SK-N-SH (cell line): ENCODE measurements at regions not wholly inside any gene's neighbourhood (a gene's known extent, or its start where the extent isn't known, plus 50 kb on each side); places are given as distances from the start of the nearest gene placed in this dataset.

Experiments
- CTCF ChIA-PET: fragments of 300-600, 350-600 bp; formaldehyde crosslinking; extraction: SDS; loops from one replicate; lab custom pipeline; 2021; lab: Yijun Ruan, JAX
- POLR2A ChIA-PET: fragments of 350-600 bp; sonication (Branson Sonifier 250); formaldehyde crosslinking; extraction: SDS; loops from one replicate; lab custom pipeline; 2020; ENCODE audit warnings: antibody characterized with exemption, inconsistent platforms; lab: Yijun Ruan, JAX
- DNase-seq: peaks from one replicate; pipeline ENCODE4 v3.0.0; 2012
- H2AFZ ChIP-seq: fragments of 200-600 bp; sonication (generic); 2 replicates; pipeline ENCODE4 v1.8.1; 2016; ENCODE audit warnings: antibody characterized with exemption, mild to moderate bottlenecking, low read depth
- H3F3A ChIP-seq: fragments of 200-600 bp; sonication (generic); replicated peaks from 2 replicates; pipeline ENCODE3; 2016; ENCODE audit warnings: antibody characterized with exemption, mild to moderate bottlenecking; ENCODE audit not compliant: insufficient read depth
- H3K27ac ChIP-seq, 2 experiments: fragments of 200-500 bp in 1 of 2; fragments of 200-600 bp in 1 of 2; sonication (Bioruptor generic) in 1 of 2; sonication (generic), shearing (Covaris generic) in 1 of 2; 2 replicates each; pipeline versions ENCODE4 v1.5.1 to v1.6.1; 2014 to 2016; ENCODE audit warnings: low read depth in 2 of 2, inconsistent platforms in 1 of 2, low read length in 1 of 2, mild to moderate bottlenecking in 1 of 2, mixed read lengths in 1 of 2
- H3K27me3 ChIP-seq: fragments of 200-600 bp; sonication (generic), shearing (Covaris generic); 2 replicates; pipeline ENCODE4 v1.6.1; 2016; ENCODE audit warnings: mixed run types; ENCODE audit not compliant: insufficient read depth
- H3K36me3 ChIP-seq, 2 experiments: fragments of 200-500 bp in 1 of 2; fragments of 200-600 bp in 1 of 2; sonication (Bioruptor generic) in 1 of 2; sonication (generic) in 1 of 2; replicated peaks in 1 of 2; 2 replicates each; pipeline versions ENCODE3 to v1.5.1; 2014 to 2016; ENCODE audit warnings: low read length in 1 of 2, mild to moderate bottlenecking in 1 of 2; ENCODE audit not compliant: insufficient read depth in 2 of 2, control insufficient read depth in 1 of 2
- H3K4me1 ChIP-seq, 2 experiments: fragments of 200-500 bp in 1 of 2; fragments of 200-600 bp in 1 of 2; sonication (Bioruptor generic) in 1 of 2; sonication (generic), shearing (Covaris generic) in 1 of 2; 2 replicates each; pipeline versions ENCODE4 v1.5.1 to v1.6.1; 2014 to 2016; ENCODE audit warnings: low read depth in 1 of 2, low read length in 1 of 2, mixed run types in 1 of 2; ENCODE audit not compliant: insufficient read depth in 2 of 2, control insufficient read depth in 1 of 2
- H3K4me2 ChIP-seq: fragments of 200-600 bp; sonication (generic), shearing (Covaris generic); 2 replicates; pipeline ENCODE4 v1.6.1; 2017; ENCODE audit warnings: mixed run types
- H3K4me3 ChIP-seq, 2 experiments: fragments of 200-500 bp in 1 of 2; fragments of 200-600 bp in 1 of 2; sonication (Bioruptor generic) in 1 of 2; sonication (generic), shearing (Covaris generic) in 1 of 2; 2 replicates each; pipeline versions ENCODE4 v1.5.1 to v1.8.1; 2014 to 2016; ENCODE audit warnings: low read depth in 2 of 2, inconsistent platforms in 1 of 2, low read length in 1 of 2, mild to moderate bottlenecking in 1 of 2, mixed read lengths in 1 of 2, moderate library complexity in 1 of 2
- H3K79me2 ChIP-seq: fragments of 200-600 bp; sonication (generic); 2 replicates; pipeline ENCODE4 v1.8.1; 2017; ENCODE audit warnings: mild to moderate bottlenecking; ENCODE audit not compliant: insufficient read depth
- H3K9ac ChIP-seq: fragments of 200-600 bp; sonication (generic); 2 replicates; pipeline ENCODE4 v1.6.1; 2017; ENCODE audit warnings: mixed run types
- H3K9me2 ChIP-seq: fragments of 200-600 bp; sonication (generic); 2 replicates; pipeline ENCODE4 v1.6.1; 2017; ENCODE audit warnings: mixed run types
- H3K9me3 ChIP-seq: fragments of 200-600 bp; sonication (generic); 2 replicates; pipeline ENCODE4 v1.6.1; 2017; ENCODE audit warnings: mixed run types, mild to moderate bottlenecking, moderate library complexity
- H4K20me1 ChIP-seq: fragments of 200-600 bp; sonication (generic); 2 replicates; pipeline ENCODE4 v1.6.1; 2017; ENCODE audit warnings: mild to moderate bottlenecking, mixed run types; ENCODE audit not compliant: insufficient read depth
- ELF1 ChIP-seq: IDR thresholded peaks from 2 replicates; pipeline ENCODE4 v1.4.0; 2012
- EZH2phosphoT487 ChIP-seq: fragments of 200-600 bp; sonication (generic); IDR thresholded peaks from 2 replicates; pipeline ENCODE4 v1.6.1; 2017; ENCODE audit warnings: low read depth, mixed run types, mild to moderate bottlenecking, antibody characterized with exemption, moderate library complexity, borderline replicate concordance
- FOSL2 ChIP-seq: IDR thresholded peaks from 2 replicates; pipeline ENCODE4 v1.4.0; 2012; ENCODE audit warnings: low read depth, mild to moderate bottlenecking, moderate library complexity, borderline replicate concordance
- FOXJ3 ChIP-seq: sonication (generic); formaldehyde crosslinking; IDR thresholded peaks from 2 replicates; pipeline ENCODE4 v1.5.1; 2020; ENCODE audit warnings: mild to moderate bottlenecking, missing genetic modification reagents
- FOXM1 ChIP-seq: IDR thresholded peaks from 2 replicates; pipeline ENCODE4 v1.4.0; 2012; ENCODE audit warnings: low read depth, mild to moderate bottlenecking
- GATA2 ChIP-seq: sonication (generic); formaldehyde crosslinking; IDR thresholded peaks from 2 replicates; pipeline ENCODE4 v1.5.0; 2020; ENCODE audit warnings: mild to moderate bottlenecking, missing genetic modification reagents
- JUND ChIP-seq: IDR thresholded peaks from 2 replicates; pipeline ENCODE4 v1.4.0; 2012
- MEF2A ChIP-seq: IDR thresholded peaks from 2 replicates; pipeline ENCODE4 v1.4.0; 2012; ENCODE audit warnings: low read depth, borderline replicate concordance
- MXI1 ChIP-seq: IDR thresholded peaks from 2 replicates; pipeline ENCODE4 v1.6.1; 2012; ENCODE audit warnings: mild to moderate bottlenecking, low read depth, low read length, improper control_type of control experiment
- NFIC ChIP-seq: IDR thresholded peaks from 2 replicates; pipeline ENCODE4 v1.4.0; 2012; ENCODE audit warnings: borderline replicate concordance
- RCOR1 ChIP-seq: fragments of 150-350 bp; IDR thresholded peaks from 2 replicates; pipeline ENCODE4 v1.6.1; 2017; ENCODE audit warnings: antibody characterized with exemption, low read length
- RXRA ChIP-seq: IDR thresholded peaks from 2 replicates; pipeline ENCODE4 v1.4.0; 2012; ENCODE audit warnings: low read depth, mild to moderate bottlenecking, borderline replicate concordance
- SIN3A ChIP-seq: IDR thresholded peaks from 2 replicates; pipeline ENCODE4 v1.6.1; 2012; ENCODE audit warnings: low read depth, mild to moderate bottlenecking, low read length, moderate library complexity, borderline replicate concordance
- SMC3 ChIP-seq: IDR thresholded peaks from 2 replicates; pipeline ENCODE4 v1.6.1; 2012; ENCODE audit warnings: low read depth, low read length, improper control_type of control experiment
- TAF1 ChIP-seq: IDR thresholded peaks from 2 replicates; pipeline ENCODE4 v1.6.1; 2012; ENCODE audit warnings: low read depth, mild to moderate bottlenecking, low read length, moderate library complexity, borderline replicate concordance
- TCF12 ChIP-seq: IDR thresholded peaks from 2 replicates; pipeline ENCODE4 v1.4.0; 2012
- TEAD4 ChIP-seq: IDR thresholded peaks from 2 replicates; pipeline ENCODE4 v1.4.0; 2012; ENCODE audit warnings: mild to moderate bottlenecking, borderline replicate concordance; ENCODE audit not compliant: insufficient read depth
- YY1 ChIP-seq: IDR thresholded peaks from 2 replicates; pipeline ENCODE4 v1.4.0; 2012; ENCODE audit warnings: low read depth, mild to moderate bottlenecking
- WGBS: methylation state at CpG from one replicate; pipeline ENCODE4 v1.1.6; 2017; ENCODE audit warnings: low lambda C conversion rate; 5-methylcytosine and 5-hydroxymethylcytosine counted together
- TF ChIP-seq, protein P1 (sequence below): IDR thresholded peaks from 2 replicates; pipeline ENCODE4 v1.4.0; 2012; ENCODE audit warnings: low read depth
- TF ChIP-seq, protein P2 (sequence below): IDR thresholded peaks from 2 replicates; pipeline ENCODE4 v1.4.0; 2012; ENCODE audit warnings: low read depth, borderline replicate concordance
- TF ChIP-seq, protein P3 (sequence below): fragments of 200-600 bp; sonication (generic); IDR thresholded peaks from 2 replicates; pipeline ENCODE4 v1.6.1; 2017; ENCODE audit warnings: antibody characterized with exemption, mild to moderate bottlenecking, moderate library complexity
- TF ChIP-seq, protein P4 (sequence below): IDR thresholded peaks from 2 replicates; pipeline ENCODE4 v1.4.0; 2012; ENCODE audit warnings: low read depth, borderline replicate concordance

DNA sequence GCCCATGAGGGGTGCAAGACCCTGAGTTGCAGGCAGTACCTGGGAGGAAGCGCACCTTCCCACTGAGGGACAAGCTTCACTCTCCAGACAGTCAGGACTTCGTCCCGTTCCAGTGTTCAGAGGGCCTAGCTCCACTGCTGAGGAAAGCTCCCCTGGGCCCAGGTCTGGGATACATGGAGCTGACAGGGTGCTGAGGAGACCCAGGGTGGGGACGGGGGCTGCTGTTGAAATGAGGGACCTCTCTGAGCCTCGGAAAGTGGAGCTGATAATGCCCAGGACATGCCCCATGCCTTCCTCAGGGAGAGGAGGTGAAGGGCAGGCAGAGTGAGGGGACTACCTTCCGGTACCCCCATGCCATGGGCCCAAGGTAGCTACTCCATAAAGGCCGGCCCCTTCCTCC lies 169.2 kb upstream of the MYCN start (continued):
- TF ChIP-seq SMC3, result no peak
- TF ChIP-seq YY1, result no peak

DNA sequence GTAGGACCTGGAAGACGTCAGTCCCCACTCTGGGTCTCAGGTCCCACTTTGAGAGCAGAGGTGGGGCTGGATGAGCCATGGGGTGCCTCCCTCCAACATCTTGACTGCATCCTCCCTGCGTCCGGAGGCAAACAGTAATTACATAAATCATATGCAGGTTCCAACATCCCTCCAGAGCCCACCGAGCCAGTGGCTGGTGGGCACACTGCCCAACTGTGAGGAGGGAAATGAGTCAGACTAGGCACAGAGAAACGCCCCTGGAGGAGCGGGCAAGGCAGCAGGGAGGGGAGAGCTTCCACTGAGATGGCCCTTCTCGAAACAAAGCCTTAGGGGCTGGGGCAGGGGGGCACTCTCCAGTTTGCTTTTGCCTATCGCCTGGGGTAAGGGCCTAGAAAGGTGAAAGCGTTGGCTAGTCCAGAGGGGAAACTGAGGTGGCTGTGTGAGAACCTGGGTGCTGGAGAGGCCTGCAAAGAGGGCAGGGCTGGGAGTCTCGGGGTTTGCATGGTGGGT lies 168.2 kb upstream of the MYCN start:
- Histone ChIP-seq H3K9ac (no peak overlapping the region), H3F3A (no peaks in the 10 kb centered on the region), H3K4me3 (no peak overlapping the region), H3K4me1 (peaks cover 0 to 8% of the 10 kb centered on the region in 2 experiments; a peak in 1 of 4 replicates), H3K27ac (no peak overlapping the region), H3K9me2 (no peaks in the 10 kb centered on the region), H3K79me2 (no peaks in the 10 kb centered on the region), H4K20me1 (no peaks in the 10 kb centered on the region), H3K4me2 (no peak overlapping the region), H3K36me3 (no peaks in the 10 kb centered on the region), H2AFZ (no peak overlapping the region), H3K27me3 (no peaks in the 10 kb centered on the region), H3K9me3 (no peaks in the 10 kb centered on the region)
- WGBS, result 33% methylated on average over 10 of the region's 10 CpGs
- CTCF ChIA-PET, result no interaction called here
- no peak for DNase-seq
- TF ChIP-seq SIN3A (no peak), EZH2phosphoT487 (no peak), YY1 (no peak), NFIC (no peak), TEAD4 (no peak), MXI1 (no peak), TCF12 (no peak), SMC3 (no peak), MEF2A (no peak), FOSL2 (no peak), GATA2 (CRISPR knock-in tag) (no peak)
- TF ChIP-seq, protein P1, sequence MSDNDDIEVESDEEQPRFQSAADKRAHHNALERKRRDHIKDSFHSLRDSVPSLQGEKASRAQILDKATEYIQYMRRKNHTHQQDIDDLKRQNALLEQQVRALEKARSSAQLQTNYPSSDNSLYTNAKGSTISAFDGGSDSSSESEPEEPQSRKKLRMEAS, result no peak
- POLR2A ChIA-PET, result no interaction called here

DNA sequence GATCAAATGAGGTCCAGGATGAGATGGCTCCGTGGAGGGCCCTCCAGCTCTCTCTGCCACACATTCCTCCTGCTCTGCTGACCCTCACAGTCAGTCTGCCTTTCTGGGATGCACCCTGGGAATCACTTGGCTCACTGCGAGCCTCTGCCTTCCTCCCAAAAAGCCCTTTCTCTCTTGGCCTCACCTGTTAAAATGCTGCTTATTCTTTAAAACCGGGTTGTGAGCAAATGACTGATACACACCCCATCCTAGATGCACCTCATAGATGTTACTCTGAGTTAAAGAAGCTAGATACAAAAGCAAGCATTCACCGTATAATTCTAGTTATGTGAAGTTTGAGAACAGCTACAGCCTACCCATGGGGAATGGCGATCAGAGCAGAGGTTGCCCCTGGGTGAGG lies 167.7 kb upstream of the MYCN start:
- Histone ChIP-seq H3K4me2 (no peak overlapping the region), H3K4me1 (peaks cover 0 to 8% of the 10 kb centered on the region in 2 experiments; a peak in 1 of 4 replicates), H3K9me2 (no peaks in the 10 kb centered on the region), H3K27me3 (no peaks in the 10 kb centered on the region), H3K27ac (no peak overlapping the region), H4K20me1 (no peaks in the 10 kb centered on the region), H3K9me3 (no peaks in the 10 kb centered on the region), H2AFZ (no peak overlapping the region), H3K79me2 (no peaks in the 10 kb centered on the region), H3K36me3 (no peaks in the 10 kb centered on the region), H3K4me3 (no peak overlapping the region; a peak in 1 of 4 replicates), H3K9ac (no peak overlapping the region), H3F3A (no peaks in the 10 kb centered on the region)
- CTCF ChIA-PET, result no interaction called here
- 41% methylated on average over 5 of the region's 5 CpGs for WGBS
- POLR2A ChIA-PET, result no interaction called here
- TF ChIP-seq JUND, result no peak
- TF ChIP-seq TCF12, result no peak
- TF ChIP-seq, protein P2, sequence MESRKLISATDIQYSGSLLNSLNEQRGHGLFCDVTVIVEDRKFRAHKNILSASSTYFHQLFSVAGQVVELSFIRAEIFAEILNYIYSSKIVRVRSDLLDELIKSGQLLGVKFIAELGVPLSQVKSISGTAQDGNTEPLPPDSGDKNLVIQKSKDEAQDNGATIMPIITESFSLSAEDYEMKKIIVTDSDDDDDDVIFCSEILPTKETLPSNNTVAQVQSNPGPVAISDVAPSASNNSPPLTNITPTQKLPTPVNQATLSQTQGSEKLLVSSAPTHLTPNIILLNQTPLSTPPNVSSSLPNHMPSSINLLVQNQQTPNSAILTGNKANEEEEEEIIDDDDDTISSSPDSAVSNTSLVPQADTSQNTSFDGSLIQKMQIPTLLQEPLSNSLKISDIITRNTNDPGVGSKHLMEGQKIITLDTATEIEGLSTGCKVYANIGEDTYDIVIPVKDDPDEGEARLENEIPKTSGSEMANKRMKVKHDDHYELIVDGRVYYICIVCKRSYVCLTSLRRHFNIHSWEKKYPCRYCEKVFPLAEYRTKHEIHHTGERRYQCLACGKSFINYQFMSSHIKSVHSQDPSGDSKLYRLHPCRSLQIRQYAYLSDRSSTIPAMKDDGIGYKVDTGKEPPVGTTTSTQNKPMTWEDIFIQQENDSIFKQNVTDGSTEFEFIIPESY, result no peak
- no peak for TF ChIP-seq NFIC
- TF ChIP-seq MXI1, result no peak
- TF ChIP-seq SIN3A, result no peak
- no peak for TF ChIP-seq TAF1
- TF ChIP-seq, protein P3, sequence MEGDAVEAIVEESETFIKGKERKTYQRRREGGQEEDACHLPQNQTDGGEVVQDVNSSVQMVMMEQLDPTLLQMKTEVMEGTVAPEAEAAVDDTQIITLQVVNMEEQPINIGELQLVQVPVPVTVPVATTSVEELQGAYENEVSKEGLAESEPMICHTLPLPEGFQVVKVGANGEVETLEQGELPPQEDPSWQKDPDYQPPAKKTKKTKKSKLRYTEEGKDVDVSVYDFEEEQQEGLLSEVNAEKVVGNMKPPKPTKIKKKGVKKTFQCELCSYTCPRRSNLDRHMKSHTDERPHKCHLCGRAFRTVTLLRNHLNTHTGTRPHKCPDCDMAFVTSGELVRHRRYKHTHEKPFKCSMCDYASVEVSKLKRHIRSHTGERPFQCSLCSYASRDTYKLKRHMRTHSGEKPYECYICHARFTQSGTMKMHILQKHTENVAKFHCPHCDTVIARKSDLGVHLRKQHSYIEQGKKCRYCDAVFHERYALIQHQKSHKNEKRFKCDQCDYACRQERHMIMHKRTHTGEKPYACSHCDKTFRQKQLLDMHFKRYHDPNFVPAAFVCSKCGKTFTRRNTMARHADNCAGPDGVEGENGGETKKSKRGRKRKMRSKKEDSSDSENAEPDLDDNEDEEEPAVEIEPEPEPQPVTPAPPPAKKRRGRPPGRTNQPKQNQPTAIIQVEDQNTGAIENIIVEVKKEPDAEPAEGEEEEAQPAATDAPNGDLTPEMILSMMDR, result no peak
- TF ChIP-seq, protein P1, result no peak
- TF ChIP-seq TEAD4, result no peak
- no peak for TF ChIP-seq FOSL2
- no peak for TF ChIP-seq RCOR1
- no peak for TF ChIP-seq EZH2phosphoT487
- no peak for TF ChIP-seq FOXM1
- no peak for TF ChIP-seq FOXJ3 (CRISPR knock-in tag)
- no peak for TF ChIP-seq RXRA
- TF ChIP-seq ELF1, result no peak
- no peak for TF ChIP-seq MEF2A
- TF ChIP-seq, protein P4, sequence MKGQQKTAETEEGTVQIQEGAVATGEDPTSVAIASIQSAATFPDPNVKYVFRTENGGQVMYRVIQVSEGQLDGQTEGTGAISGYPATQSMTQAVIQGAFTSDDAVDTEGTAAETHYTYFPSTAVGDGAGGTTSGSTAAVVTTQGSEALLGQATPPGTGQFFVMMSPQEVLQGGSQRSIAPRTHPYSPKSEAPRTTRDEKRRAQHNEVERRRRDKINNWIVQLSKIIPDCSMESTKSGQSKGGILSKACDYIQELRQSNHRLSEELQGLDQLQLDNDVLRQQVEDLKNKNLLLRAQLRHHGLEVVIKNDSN, result no peak
- no peak for DNase-seq
